ENCODE measurements at regions not wholly inside any gene's neighbourhood (a gene's known extent, or its start where the extent isn't known, plus 50 kb on each side); places are given as distances from the start of the nearest gene placed in this dataset.

DNA sequence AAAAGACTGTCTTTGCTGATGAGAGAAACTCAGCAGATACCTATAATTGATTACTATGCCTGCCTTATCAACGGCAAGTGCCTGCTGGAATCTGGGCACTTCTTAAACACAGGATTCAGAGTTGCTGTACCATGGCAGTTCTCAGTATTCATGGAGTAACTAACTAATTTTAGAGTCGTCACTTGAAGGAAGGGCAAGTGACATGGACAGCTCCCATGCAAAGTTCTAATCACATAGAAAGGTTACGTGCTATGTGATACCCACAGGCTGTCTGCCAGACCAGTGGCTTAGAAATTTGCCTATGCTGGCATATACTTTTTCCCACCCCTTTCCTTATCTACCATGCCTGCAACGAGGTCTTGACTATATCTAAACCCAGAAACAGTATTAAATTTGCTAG is 931.1 kb upstream of the TENM3 start:
- Histone ChIP-seq H2AFZ (ENCODE audit: low read length) (no peak overlapping the region), H4K20me1 (ENCODE audit: insufficient read depth, low read length) (no peaks in the 10 kb centered on the region), H3K4me3 (replicated peaks in 1 of 3; ENCODE audit: insufficient read depth in 1 of 3, low read depth in 2 of 3, low read length in 3 of 3) (no peak overlapping the region), H3K27ac (ENCODE audit: extremely low read length, insufficient read depth, low read length) (no peak overlapping the region), H3K9ac (ENCODE audit: insufficient read depth, low read depth, low read length) (no peak overlapping the region), H3K79me2 (ENCODE audit: insufficient read depth, low read length) (no peaks in the 10 kb centered on the region), H3K9me3 (ENCODE audit: low read length) (no peaks in the 10 kb centered on the region), H3K4me2 (ENCODE audit: low read depth, low read length) (no peak overlapping the region), H3K27me3 (ENCODE audit: control insufficient read depth in 1 of 2, insufficient read depth in 2 of 2, low read length in 2 of 2) (no peaks in the 10 kb centered on the region), H3K4me1 (ENCODE audit: insufficient read depth, low read length) (no peaks in the 10 kb centered on the region), H3K36me3 (replicated peaks in 1 of 2; ENCODE audit: control insufficient read depth in 1 of 2, insufficient read depth in 2 of 2, low read length in 2 of 2) (no peaks in the 10 kb centered on the region)
- BruUV-seq (replicated peaks), result no TSS peak
- DNase-seq (ENCODE audit: low spot score) (no peak), ATAC-seq (no peak), FAIRE-seq (no peak)
- TF ChIP-seq, protein P1, sequence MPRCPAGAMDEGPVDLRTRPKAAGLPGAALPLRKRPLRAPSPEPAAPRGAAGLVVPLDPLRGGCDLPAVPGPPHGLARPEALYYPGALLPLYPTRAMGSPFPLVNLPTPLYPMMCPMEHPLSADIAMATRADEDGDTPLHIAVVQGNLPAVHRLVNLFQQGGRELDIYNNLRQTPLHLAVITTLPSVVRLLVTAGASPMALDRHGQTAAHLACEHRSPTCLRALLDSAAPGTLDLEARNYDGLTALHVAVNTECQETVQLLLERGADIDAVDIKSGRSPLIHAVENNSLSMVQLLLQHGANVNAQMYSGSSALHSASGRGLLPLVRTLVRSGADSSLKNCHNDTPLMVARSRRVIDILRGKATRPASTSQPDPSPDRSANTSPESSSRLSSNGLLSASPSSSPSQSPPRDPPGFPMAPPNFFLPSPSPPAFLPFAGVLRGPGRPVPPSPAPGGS (CRISPR knock-in tag; IDR thresholded peaks at IDR 0.05), result no peak
- TF ChIP-seq SIN3B (IDR thresholded peaks at IDR 0.05; ENCODE audit: low read length) (no peak), MLLT10 (CRISPR knock-in tag; IDR thresholded peaks at IDR 0.05) (no peak), HIVEP1 (CRISPR knock-in tag; IDR thresholded peaks at IDR 0.05) (no peak), ZNF484 (CRISPR knock-in tag; IDR thresholded peaks at IDR 0.05; ENCODE audit: borderline replicate concordance, low read depth) (no peak), SP1 (IDR thresholded peaks at IDR 0.05) (no peak), SP1 (CRISPR knock-in tag; IDR thresholded peaks at IDR 0.05) (no peak), ZNF33B (CRISPR knock-in tag; IDR thresholded peaks at IDR 0.05) (no peak), GTF2F1 (IDR thresholded peaks at IDR 0.05; ENCODE audit: low read length) (no peak), JUND (CRISPR knock-in tag; IDR thresholded peaks at IDR 0.05) (no peak), DR1 (CRISPR knock-in tag; IDR thresholded peaks at IDR 0.05) (no peak)
- TF ChIP-seq, protein P2, sequence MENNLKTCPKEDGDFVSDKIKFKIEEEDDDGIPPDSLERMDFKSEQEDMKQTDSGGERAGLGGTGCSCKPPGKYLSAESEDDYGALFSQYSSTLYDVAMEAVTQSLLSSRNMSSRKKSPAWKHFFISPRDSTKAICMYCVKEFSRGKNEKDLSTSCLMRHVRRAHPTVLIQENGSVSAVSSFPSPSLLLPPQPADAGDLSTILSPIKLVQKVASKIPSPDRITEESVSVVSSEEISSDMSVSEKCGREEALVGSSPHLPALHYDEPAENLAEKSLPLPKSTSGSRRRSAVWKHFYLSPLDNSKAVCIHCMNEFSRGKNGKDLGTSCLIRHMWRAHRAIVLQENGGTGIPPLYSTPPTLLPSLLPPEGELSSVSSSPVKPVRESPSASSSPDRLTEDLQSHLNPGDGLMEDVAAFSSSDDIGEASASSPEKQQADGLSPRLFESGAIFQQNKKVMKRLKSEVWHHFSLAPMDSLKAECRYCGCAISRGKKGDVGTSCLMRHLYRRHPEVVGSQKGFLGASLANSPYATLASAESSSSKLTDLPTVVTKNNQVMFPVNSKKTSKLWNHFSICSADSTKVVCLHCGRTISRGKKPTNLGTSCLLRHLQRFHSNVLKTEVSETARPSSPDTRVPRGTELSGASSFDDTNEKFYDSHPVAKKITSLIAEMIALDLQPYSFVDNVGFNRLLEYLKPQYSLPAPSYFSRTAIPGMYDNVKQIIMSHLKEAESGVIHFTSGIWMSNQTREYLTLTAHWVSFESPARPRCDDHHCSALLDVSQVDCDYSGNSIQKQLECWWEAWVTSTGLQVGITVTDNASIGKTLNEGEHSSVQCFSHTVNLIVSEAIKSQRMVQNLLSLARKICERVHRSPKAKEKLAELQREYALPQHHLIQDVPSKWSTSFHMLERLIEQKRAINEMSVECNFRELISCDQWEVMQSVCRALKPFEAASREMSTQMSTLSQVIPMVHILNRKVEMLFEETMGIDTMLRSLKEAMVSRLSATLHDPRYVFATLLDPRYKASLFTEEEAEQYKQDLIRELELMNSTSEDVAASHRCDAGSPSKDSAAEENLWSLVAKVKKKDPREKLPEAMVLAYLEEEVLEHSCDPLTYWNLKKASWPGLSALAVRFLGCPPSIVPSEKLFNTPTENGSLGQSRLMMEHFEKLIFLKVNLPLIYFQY (CRISPR knock-in tag; IDR thresholded peaks at IDR 0.05; ENCODE audit: borderline replicate concordance), result no peak
- TF ChIP-seq, protein P3, sequence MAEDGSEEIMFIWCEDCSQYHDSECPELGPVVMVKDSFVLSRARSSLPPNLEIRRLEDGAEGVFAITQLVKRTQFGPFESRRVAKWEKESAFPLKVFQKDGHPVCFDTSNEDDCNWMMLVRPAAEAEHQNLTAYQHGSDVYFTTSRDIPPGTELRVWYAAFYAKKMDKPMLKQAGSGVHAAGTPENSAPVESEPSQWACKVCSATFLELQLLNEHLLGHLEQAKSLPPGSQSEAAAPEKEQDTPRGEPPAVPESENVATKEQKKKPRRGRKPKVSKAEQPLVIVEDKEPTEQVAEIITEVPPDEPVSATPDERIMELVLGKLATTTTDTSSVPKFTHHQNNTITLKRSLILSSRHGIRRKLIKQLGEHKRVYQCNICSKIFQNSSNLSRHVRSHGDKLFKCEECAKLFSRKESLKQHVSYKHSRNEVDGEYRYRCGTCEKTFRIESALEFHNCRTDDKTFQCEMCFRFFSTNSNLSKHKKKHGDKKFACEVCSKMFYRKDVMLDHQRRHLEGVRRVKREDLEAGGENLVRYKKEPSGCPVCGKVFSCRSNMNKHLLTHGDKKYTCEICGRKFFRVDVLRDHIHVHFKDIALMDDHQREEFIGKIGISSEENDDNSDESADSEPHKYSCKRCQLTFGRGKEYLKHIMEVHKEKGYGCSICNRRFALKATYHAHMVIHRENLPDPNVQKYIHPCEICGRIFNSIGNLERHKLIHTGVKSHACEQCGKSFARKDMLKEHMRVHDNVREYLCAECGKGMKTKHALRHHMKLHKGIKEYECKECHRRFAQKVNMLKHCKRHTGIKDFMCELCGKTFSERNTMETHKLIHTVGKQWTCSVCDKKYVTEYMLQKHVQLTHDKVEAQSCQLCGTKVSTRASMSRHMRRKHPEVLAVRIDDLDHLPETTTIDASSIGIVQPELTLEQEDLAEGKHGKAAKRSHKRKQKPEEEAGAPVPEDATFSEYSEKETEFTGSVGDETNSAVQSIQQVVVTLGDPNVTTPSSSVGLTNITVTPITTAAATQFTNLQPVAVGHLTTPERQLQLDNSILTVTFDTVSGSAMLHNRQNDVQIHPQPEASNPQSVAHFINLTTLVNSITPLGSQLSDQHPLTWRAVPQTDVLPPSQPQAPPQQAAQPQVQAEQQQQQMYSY (CRISPR knock-in tag; IDR thresholded peaks at IDR 0.05), result no peak
- TF ChIP-seq, protein P4, sequence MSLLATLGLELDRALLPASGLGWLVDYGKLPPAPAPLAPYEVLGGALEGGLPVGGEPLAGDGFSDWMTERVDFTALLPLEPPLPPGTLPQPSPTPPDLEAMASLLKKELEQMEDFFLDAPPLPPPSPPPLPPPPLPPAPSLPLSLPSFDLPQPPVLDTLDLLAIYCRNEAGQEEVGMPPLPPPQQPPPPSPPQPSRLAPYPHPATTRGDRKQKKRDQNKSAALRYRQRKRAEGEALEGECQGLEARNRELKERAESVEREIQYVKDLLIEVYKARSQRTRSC (CRISPR knock-in tag; IDR thresholded peaks at IDR 0.05; ENCODE audit: low read depth), result no peak
- ChIA-PET POLR2A (no interaction called here), CTCF (ENCODE audit: low intra/inter-chr PET ratio, low total read pairs) (no interaction called here)
- WGBS (ENCODE audit: low lambda C conversion rate), result 12% methylated on average over 4 of the region's 4 CpGs
- intact Hi-C loops (cut with micrococcal nuclease; ENCODE audit: unreplicated experiment), result no loop called here
- in situ Hi-C loops (cut with HindIII; ENCODE audit: extremely low pct_ligation_motif_present, low pct_unique_long_range_greater_than_20kb), result no loop called here

Data from HepG2 (cell line).